ENCODE measurements at regions not wholly inside any gene's neighbourhood (a gene's known extent, or its start where the extent isn't known, plus 50 kb on each side); places are given as distances from the start of the nearest gene placed in this dataset.

DNA sequence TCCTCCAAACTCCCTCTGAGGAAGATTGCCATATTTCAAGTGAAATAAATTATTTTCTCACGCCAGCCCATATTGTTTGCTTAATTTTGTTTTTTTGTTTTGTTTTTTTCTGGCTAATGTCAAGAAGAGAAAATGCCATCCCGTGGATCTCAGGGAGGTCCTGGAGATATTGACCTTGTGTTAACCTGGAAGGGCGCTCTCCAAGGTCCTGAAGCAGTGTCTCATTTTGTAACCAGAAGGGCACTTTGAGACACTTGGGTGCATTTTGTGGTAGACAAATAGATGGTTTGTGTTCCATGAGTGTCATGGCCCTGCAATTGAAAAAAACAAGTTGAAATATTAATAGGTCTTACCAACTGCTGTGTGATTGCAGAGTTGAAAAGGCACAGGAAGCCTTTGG is 268.9 kb downstream of the SUDS3 start (continued):
- TF ChIP-seq NFAT5 (CRISPR knock-in tag; IDR thresholded peaks at IDR 0.05): no peak
- TF ChIP-seq TARDBP (CRISPR knock-in tag; IDR thresholded peaks at IDR 0.05): no peak
- TF ChIP-seq, protein P1, sequence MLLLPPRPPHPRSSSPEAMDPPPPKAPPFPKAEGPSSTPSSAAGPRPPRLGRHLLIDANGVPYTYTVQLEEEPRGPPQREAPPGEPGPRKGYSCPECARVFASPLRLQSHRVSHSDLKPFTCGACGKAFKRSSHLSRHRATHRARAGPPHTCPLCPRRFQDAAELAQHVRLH (CRISPR knock-in tag; IDR thresholded peaks at IDR 0.05; ENCODE audit: borderline replicate concordance, low read depth): no peak
- TF ChIP-seq, protein P2, sequence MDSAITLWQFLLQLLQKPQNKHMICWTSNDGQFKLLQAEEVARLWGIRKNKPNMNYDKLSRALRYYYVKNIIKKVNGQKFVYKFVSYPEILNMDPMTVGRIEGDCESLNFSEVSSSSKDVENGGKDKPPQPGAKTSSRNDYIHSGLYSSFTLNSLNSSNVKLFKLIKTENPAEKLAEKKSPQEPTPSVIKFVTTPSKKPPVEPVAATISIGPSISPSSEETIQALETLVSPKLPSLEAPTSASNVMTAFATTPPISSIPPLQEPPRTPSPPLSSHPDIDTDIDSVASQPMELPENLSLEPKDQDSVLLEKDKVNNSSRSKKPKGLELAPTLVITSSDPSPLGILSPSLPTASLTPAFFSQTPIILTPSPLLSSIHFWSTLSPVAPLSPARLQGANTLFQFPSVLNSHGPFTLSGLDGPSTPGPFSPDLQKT (CRISPR knock-in tag; IDR thresholded peaks at IDR 0.05; ENCODE audit: borderline replicate concordance): no peak
- no peak for TF ChIP-seq GFI1 (CRISPR knock-in tag; IDR thresholded peaks at IDR 0.05; ENCODE audit: borderline replicate concordance)
- no peak for TF ChIP-seq NCOA1 (CRISPR knock-in tag; IDR thresholded peaks at IDR 0.05)
- TF ChIP-seq ZNF850 (CRISPR knock-in tag; conservative IDR thresholded peaks at IDR 0.05): no peak
- no peak for TF ChIP-seq ZNF605 (CRISPR knock-in tag; IDR thresholded peaks at IDR 0.05)
- TF ChIP-seq, protein P3, sequence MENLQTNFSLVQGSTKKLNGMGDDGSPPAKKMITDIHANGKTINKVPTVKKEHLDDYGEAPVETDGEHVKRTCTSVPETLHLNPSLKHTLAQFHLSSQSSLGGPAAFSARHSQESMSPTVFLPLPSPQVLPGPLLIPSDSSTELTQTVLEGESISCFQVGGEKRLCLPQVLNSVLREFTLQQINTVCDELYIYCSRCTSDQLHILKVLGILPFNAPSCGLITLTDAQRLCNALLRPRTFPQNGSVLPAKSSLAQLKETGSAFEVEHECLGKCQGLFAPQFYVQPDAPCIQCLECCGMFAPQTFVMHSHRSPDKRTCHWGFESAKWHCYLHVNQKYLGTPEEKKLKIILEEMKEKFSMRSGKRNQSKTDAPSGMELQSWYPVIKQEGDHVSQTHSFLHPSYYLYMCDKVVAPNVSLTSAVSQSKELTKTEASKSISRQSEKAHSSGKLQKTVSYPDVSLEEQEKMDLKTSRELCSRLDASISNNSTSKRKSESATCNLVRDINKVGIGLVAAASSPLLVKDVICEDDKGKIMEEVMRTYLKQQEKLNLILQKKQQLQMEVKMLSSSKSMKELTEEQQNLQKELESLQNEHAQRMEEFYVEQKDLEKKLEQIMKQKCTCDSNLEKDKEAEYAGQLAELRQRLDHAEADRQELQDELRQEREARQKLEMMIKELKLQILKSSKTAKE (CRISPR knock-in tag; IDR thresholded peaks at IDR 0.05; ENCODE audit: borderline replicate concordance): no peak
- no peak for TF ChIP-seq KDM5A (IDR thresholded peaks at IDR 0.05; ENCODE audit: borderline replicate concordance, low read length)
- no peak for TF ChIP-seq ARID2 (CRISPR knock-in tag; IDR thresholded peaks at IDR 0.05; ENCODE audit: borderline replicate concordance)
- no peak for TF ChIP-seq HNRNPL (IDR thresholded peaks at IDR 0.05; ENCODE audit: low read depth, low read length)
- TF ChIP-seq ZNF547 (CRISPR knock-in tag; IDR thresholded peaks at IDR 0.05): no peak
- TF ChIP-seq, protein P4, sequence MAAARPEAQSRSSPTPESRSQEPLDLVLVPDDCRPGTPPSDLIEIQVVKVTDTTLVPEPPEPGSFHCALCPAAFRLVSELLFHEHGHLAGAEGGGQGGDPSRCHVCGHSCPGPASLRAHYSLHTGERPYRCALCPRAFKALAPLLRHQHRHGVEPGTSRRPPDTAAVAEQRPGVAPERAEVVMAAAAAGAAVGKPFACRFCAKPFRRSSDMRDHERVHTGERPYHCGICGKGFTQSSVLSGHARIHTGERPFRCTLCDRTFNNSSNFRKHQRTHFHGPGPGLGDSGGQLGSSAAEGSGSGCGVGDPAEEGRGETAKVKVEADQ (CRISPR knock-in tag; IDR thresholded peaks at IDR 0.05; ENCODE audit: borderline replicate concordance): no peak
- no peak for TF ChIP-seq ZNF263 (CRISPR knock-in tag; IDR thresholded peaks at IDR 0.05)
- no peak for TF ChIP-seq ZNF644 (CRISPR knock-in tag; IDR thresholded peaks at IDR 0.05; ENCODE audit: low read depth)
- no peak for TF ChIP-seq YEATS2 (CRISPR knock-in tag; IDR thresholded peaks at IDR 0.05; ENCODE audit: borderline replicate concordance)
- no peak for TF ChIP-seq ZFP36 (IDR thresholded peaks at IDR 0.05; ENCODE audit: borderline replicate concordance, low read depth, low read length, partially characterized antibody)
- TF ChIP-seq SAP130 (CRISPR knock-in tag; IDR thresholded peaks at IDR 0.05; ENCODE audit: low read depth): peak; percentile 24; the same call in 1 of the 2 replicates
- TF ChIP-seq, protein P5, sequence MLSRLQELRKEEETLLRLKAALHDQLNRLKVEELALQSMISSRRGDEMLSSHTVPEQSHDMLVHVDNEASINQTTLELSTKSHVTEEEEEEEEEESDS (CRISPR knock-in tag; IDR thresholded peaks at IDR 0.05; ENCODE audit: borderline replicate concordance): no peak
- no peak for TF ChIP-seq ZNF616 (CRISPR knock-in tag; IDR thresholded peaks at IDR 0.05; ENCODE audit: low read depth)
- TF ChIP-seq ATF3 (CRISPR knock-in tag; IDR thresholded peaks at IDR 0.05): no peak
